ENCODE measurements at regions not wholly inside any gene's neighbourhood (a gene's known extent, or its start where the extent isn't known, plus 50 kb on each side); places are given as distances from the start of the nearest gene placed in this dataset.
"Not testable (repeated sequence)": the region's sequence is repeated elsewhere in the genome, so short reads cannot be mapped to it uniquely, and the experiment has no call there.

DNA sequence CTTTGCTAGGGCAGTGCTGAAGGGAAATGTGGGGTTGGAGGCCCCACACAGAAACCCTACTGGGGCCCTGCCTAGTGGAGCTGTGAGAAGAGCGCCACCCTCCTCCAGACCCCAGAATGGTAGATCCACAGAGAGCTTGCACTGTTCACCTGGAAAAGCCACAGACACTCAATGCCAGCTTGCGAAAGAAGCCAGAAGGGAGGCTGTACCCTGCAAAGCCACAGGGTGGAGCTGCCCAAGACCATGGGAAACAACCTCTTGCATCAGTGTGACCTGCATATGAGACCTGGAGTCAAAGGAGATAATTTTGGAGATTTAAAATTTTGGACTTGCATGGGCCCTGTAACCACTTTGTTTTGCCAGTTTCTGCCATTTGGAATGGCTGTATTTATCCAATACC, 615.4 kb upstream of the MIR17HG start:
- no peak for DNase-seq (ENCODE audit: low read depth in 4 of 4, low spot score in 1 of 4)

DNA sequence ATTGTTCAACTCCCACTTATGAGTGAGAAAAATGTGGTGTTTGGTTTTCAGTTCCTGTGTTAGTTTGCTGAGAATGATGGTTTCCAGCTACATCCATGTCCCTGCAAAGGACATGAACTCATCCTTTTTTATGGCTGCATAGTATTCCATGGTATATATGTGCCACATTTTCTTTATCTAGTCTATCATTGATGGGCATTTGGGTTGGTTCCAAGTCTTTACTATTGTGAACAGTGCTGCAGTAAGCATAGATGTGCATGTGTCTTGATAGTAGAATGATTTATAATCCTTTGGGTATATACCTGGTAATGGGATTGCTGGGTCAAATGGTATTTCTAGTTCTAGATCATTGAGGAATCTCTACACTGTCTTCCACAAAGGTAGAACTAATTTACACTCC, 613.0 kb upstream of the MIR17HG start:
- DNase-seq (ENCODE audit: low read depth in 4 of 4, low spot score in 1 of 4): not testable (repeated sequence)

DNA sequence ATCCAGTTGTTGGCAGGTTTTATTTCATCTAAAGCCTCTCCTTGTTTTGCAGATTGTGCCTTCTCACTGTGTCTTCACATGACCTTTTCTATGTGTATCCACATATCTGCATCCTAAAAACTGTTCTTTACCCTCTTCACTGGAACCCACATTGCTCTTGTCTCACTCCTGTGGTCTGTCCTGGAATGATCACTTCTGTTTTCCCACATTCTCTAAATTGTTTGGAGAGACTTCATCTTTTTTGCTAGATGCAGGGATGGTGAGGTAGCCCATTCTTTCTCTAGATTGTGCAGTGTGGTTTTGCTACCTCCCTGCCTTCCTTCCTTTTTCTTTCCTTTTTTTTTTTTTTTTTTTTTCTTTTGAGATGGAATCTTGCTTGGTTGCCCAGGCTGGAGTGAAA, 608.6 kb upstream of the MIR17HG start:
- no peak for DNase-seq (ENCODE audit: low read depth in 4 of 4, low spot score in 1 of 4)

DNA sequence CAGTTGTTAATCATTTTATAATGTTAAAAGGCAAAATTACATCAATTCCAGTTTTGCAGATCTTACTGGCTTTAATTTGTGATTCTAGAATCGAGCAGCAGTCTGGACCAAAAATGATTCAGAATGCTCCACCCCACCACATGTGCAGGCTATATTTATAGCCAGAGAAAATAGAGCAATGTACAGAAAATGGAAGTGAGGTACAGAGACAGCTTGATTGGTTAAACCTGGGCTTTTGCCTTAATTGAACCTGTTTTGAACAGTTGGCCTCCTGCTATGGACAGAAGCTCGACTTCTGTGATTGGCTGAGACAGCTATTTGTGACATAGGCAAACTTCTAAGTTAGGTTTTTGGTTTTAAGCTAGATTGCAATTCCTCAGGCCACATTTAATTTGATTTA, 607.4 kb upstream of the MIR17HG start:
- DNase-seq (ENCODE audit: low read depth in 4 of 4, low spot score in 1 of 4): no peak

DNA sequence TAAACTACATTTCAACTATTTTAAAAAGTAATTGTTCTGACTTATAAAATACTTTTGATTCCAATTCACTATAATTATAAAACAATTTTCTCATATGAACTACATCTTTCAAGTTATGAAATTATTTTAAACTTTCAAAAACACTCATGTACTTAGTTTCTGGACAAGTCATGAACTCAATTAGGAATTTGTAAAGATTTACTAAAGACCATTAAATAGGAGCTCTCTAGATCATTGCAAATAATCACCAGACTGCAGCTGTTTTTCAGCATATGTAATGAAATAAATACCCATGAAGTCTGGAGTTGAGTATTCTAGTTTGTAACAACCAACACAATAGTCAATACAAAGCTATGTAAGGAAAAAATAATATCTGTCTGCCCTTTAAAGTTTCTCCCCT, 605.1 kb upstream of the MIR17HG start:
- DNase-seq (ENCODE audit: low read depth in 4 of 4, low spot score in 1 of 4): no peak

DNA sequence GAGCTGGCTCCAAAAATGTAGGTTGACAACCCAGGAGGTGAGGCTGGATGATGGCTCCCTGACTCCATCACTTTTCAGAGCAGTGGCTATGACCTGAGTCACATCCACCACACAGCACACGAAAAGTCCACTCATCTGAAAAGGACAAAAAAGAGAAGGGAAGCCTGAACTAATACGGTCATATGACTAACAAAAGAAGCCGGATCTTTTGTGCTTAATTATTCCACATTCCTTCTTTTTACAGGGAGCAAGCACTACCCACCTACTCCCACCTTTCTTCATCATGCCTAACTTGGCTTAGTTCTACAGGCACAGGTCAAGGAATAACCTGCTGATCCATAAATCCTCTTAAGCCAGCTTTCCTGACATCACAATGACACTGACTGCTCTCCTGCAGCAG, 601.3 kb upstream of the MIR17HG start:
- DNase-seq (ENCODE audit: low read depth in 4 of 4, low spot score in 1 of 4): no peak

DNA sequence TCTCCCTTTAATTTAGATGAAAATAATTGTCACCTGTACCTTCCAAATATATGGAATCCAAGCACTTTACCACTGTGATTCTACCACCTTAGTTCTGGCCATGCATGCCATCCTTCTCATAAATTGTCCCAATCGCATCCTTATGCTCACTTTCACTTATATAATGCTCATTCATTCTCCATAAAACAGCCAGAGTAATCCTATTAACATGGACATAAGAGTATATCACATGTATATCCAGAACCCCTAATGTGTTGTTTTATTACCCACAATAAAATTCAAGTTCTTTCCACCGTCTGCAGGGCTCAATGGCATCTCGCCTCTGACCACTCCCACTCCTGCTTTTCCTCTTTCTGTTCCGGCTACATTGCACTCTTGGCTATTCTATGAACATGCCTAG, 597.5 kb upstream of the MIR17HG start:
- no peak for DNase-seq (ENCODE audit: low read depth in 4 of 4, low spot score in 1 of 4)

DNA sequence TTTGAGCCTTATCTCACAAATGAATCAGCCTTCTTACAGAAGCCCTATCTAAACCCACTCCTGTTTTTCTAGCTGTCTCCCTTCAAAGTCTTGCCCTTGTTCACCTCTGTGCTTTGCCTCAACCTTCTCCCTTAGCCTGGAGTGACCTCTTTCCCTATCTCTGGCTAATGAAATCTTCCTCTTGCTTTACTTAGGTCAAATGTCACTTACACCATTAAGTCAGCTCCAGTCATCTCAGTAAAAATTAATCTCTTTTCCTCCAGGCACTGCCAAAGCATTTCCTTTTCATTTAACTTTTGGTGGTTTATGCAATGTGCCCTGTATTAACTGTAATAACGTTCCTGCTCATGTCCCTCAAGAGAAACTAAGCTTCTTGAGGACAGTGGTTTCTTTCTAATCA, 596.5 kb upstream of the MIR17HG start:
- no peak for DNase-seq (ENCODE audit: low read depth in 4 of 4, low spot score in 1 of 4)

DNA sequence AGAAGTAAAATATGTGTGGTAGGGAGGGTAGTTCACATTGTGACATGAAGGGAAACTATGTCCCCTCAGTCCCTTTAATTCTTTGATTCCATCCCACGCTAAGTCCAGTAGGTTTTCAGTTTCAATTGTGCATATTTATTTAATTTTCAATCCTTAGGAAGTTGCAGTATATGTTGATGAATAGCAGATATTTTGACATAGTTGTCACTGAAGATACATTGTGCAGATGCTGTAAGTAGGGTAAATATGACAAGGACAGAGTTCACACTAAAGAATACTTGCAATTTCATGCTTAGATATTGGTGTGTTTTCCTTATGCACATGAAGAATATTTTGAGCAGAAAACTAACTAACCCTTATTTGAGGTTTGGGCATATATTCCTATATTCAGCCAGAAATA, 595.4 kb upstream of the MIR17HG start:
- DNase-seq (ENCODE audit: low read depth in 4 of 4, low spot score in 1 of 4): no peak

DNA sequence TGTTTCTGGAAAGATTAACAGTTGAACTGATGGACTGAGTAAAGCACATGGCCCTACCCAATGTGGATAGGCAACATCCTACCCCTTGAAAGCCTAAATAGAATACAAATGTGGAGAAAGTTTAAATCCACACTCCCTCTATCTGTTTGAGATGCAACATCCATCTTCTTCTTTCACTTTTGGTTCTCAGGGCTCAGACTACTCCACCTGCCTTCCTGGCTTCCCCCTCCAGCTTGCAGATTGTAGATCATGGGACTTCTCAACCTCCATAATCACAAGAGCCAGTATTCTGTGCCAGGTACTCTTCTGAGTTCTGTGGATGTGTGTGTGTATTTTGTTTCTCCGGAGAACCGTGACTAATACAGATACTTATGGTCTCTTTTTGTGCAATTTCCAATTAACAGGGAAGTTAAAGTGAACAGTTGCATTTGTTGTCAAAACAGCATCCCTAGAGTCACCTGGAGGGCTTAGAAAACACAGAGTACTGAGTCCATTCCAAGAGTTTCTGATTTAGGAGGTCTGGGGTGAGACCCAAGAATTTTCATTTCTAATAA, 590.3 kb upstream of the MIR17HG start:
- no peak for DNase-seq (ENCODE audit: low read depth in 4 of 4, low spot score in 1 of 4)

DNA sequence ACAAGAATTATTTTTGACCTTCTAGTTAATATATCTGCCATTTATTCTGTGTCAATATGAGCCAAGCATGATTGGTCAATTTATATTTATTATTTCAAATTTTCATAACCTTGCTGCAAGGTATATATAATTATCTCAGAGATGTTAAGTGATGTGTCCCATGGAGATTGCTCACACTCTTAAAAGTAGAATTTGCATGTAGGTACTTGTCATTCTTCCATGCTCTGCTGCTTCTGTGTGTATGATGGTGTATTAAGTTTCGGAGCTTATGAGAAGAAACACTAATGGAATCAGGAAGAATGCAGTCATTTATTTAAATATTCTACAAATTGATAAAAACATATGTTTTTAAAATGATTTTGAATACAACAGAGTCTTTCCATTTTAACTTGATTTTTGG, 586.8 kb upstream of the MIR17HG start:
- no peak for DNase-seq (ENCODE audit: low read depth in 4 of 4, low spot score in 1 of 4)

DNA sequence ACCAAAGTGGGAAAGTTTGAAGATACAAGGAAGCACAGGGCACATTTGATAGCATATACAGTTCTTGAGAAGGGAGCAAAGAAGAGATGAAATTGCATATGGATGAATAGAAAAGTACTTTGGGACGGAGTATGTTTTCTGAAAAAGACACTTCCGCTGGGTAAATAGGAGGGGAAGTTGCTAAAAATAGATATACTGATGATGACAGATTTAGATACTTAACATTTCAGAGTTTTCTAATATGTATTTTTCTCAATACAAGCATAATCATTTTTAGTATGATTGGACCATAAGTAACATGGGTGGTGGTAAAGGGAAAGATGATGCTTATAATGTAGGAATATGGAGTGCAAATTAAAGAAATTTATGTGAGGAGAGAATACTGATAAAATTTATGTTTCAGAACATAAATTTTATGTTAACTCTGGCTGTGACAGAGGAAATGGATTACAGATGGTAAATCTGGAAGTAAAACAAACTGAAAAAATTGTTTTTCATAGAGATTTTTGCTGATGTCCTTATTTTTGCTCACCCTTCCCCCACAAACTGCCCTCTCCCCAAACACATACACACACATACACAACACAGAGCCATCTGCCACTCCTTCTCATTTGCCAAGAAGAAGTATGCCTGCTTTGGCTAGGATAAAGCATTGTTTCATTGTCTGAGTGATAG, 583.9 kb upstream of the MIR17HG start:
- no peak for DNase-seq (ENCODE audit: low read depth in 4 of 4, low spot score in 1 of 4)

DNA sequence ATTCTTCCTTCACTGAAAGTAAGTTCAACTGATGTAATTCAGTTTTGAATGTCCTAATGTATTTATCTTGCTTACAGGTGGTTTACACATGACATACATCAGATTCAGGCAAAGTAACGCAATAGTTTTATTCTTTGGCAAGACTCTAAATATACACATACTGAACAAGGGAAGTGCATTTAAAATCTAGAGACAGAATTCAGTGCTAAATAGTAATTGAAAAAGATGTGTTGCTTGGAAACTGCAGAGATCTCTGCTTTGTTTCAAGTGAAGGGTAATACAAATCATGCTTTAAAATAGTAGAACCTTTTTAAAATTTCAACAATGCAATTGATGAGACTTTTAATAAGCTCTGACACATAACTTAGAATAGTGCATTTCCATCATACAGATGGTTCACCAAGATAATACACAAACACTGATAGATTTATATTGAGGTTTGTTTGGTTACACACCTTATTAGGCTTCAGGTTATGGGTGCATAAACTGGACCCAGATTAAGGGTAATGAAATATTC, 581.0 kb upstream of the MIR17HG start:
- DNase-seq (ENCODE audit: low read depth in 4 of 4, low spot score in 1 of 4): no peak

DNA sequence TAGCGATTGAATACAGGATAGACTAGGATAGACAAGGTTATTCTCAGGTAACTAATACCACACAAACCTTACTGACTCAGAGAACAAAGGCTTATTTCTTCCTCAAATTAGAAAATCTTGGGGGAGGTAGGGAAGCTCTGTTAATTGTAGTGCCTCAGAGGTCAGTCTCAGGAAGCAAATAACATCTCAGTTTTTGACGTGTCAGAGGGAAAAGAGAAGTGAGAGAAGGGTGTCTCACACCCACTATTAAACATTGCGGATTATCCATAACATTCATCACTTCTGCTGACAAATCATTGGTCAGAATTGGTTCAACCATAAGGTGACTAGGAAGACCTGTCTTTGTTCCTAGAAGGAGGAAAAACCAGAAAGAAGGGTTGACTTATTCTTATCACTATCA, 579.4 kb upstream of the MIR17HG start:
- no peak for DNase-seq (ENCODE audit: low read depth in 4 of 4, low spot score in 1 of 4)

DNA sequence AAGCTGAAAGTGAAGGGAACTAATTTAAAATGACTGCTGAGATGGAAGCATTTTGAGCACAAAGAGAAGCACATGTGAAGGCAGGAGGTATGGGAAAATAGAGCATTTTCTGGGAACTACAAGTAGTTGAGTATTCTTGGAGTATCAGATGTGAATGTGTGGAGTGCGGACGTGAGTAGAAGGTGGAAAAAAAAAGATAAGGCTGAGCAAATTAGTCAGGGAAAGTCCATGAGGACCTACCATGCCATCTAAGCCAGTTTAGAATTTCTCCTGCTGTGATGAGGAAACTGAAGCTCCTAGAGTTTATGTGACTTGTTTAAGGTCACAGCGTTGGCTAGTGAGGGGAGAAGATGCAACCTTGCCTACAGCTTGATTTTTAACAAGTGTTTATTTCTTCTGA, 578.1 kb upstream of the MIR17HG start:
- no peak for DNase-seq (ENCODE audit: low read depth in 4 of 4, low spot score in 1 of 4)

DNA sequence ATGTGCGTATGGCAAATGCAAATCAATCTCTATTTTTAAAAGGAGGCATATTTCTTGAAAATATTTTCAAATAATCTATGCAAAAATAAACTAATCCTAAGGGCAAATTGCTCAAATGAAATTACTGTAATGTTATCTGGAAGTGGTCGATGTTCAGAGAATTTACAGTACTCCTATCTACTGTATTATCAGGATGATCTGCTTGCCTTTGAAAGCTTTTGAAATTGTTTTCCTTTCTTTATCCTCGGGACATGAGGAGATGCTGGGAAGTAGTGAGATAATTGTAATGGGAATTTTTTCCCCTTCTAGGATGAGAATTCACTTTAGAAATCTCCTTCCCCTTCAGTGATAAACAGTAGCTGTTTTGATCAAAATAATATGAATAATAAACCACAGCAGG, 577.2 kb upstream of the MIR17HG start:
- DNase-seq (ENCODE audit: low read depth in 4 of 4, low spot score in 1 of 4): no peak

DNA sequence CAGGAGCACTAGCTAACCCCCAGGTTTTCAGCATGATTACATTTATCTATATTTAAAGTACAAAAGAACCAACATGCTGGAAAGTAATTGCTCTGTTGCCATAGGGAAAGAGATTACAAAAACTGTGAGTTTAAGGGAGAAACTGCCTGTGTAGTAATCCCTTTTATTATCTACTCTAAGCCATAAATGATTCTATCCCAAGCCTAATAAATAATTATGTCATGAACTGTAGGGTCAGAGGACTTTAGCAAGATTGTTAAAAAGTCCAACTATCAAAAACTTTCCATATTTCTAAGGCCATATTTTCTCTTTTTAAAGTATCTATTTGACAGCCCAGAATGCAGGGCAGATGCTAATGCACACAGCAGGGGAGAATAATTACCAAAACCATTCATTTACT, 573.8 kb upstream of the MIR17HG start:
- no peak for DNase-seq (ENCODE audit: low read depth in 4 of 4, low spot score in 1 of 4)

DNA sequence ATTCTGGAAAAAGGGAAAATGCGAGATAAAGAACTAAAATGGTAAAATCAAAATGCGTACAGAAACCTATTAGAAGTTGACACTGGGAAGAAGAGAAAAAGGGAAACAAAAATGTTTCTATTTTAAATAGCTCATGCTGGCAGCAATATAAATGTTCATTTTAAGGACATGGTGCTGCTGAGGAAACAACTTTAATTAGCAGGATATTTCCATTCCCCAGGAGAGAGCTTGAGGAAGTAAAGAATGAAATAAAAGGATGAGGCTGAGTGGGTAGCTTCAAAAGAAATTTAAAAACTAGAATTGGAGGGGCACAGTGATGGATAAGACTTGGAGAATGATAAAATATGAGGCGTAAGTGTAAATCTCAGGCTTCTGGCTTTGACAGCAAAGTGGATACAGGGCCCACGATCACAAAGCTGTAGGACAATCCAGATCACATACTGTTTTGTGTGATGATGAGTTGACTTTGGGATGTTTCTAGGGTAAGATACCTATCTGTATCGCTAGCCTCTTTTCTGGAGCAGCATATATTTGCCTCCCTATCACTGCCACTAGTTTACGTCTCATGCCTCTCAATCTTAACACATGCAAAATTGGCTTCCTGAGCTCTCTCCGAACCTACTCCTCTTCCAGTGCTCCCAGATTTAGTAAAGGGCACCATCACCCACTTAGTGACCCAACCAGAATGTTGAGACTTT, 571.3 kb upstream of the MIR17HG start:
- no peak for DNase-seq (ENCODE audit: low read depth in 4 of 4, low spot score in 1 of 4)

DNA sequence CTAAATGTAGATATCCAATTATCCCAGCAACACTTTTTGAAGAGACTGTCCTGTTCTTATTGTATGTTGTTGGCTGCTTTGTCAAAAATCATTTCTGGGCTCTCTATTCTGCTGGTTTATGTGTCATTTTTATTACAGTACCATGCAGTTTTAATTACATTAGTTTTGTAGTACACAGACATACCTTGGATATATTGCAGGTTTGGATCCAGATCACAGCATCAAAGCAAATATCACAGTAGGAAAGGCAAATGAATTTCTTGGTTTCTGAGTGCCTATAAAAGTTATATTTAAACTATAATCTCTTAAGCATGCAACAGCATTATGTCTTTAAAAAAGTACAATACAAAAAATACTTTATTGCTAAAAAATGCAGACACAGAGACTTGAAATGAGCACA, 564.2 kb upstream of the MIR17HG start:
- DNase-seq (ENCODE audit: low read depth in 4 of 4, low spot score in 1 of 4): no peak

DNA sequence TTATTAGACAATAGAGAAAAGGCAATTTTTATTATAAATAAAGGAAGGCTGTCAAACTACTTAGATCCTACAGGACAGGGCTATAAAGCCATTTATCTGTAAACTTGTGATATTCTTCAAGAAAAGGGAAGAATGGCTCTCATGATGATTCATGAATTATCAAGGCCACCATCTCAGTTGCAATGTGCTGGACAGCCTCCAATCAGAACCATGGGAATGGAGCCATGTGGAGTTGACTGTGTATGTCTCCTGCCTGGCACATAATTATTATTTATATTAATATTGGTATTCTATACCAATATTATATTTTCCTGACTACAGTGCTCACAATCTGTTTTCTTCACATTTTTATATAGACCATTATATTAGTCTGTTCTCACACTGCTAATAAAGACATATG, 560.5 kb upstream of the MIR17HG start:
- no peak for DNase-seq (ENCODE audit: low read depth in 4 of 4, low spot score in 1 of 4)

DNA sequence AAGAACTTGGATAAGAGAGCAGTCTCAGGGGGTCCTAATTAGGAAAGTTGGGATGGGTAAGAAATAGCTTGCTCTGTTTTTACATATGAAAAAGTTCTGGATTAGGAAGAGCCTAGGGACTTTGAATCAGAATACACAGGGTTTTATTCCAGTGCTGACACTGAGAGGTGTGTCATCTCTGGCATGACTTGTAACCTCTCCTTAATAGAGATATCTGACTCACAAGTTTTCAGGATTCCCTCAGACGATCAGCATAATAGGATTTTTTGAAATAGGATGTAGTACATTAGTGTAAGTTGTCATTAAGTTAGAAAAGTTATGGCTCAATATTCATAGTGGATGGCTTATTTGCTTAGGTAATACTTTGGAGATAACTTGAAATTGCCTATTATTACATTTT, 555.2 kb upstream of the MIR17HG start:
- no peak for DNase-seq (ENCODE audit: low read depth in 4 of 4, low spot score in 1 of 4)

DNA sequence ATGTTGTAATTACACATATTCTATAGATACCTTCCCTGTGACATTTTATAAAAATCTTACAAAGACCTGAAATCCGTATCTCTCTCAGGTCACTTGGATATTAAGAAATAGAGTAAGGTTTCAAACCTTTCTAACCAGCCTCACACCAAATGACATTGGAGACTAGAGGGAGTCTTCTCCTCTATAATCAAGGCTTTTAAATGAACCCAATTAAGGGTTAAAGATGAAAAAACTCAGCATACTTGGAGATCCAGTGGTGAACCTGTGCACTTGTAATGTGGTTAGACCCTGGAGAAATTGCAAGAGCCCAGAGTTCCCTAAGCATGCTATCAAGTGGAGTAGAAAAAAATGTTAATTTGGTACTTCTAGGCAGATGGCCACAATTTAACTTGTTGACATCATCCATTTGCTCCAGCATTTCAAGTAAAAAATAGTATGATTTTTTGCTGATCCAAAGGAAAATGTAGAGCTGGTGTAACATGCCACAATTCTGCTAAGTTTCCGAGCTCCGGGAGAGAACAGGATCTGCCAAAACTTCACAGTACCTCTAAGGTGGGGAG, 554.1 kb upstream of the MIR17HG start:
- DNase-seq (ENCODE audit: low read depth in 4 of 4, low spot score in 1 of 4): no peak
